KMS-11 (cell line): ENCODE measurements at regions not wholly inside any gene's neighbourhood (a gene's known extent, or its start where the extent isn't known, plus 50 kb on each side); places are given as distances from the start of the nearest gene placed in this dataset.

Experiments used
- H2AFZ ChIP-seq: fragments of 200-600 bp; sonication (generic); 2 replicates; pipeline ENCODE4 v1.6.1; 2016; ENCODE audit warnings: antibody characterized with exemption, mixed run types, low read depth
- H3K27ac ChIP-seq: fragments of 200-600 bp; sonication (generic); 2 replicates; pipeline ENCODE4 v1.6.1; 2016; ENCODE audit warnings: mild to moderate bottlenecking, mixed run types
- H3K27me3 ChIP-seq: fragments of 200-600 bp; sonication (generic); 2 replicates; pipeline ENCODE4 v1.6.1; 2017; ENCODE audit warnings: mild to moderate bottlenecking, low read depth, mixed run types, moderate library complexity; ENCODE audit not compliant: insufficient read depth
- H3K36me3 ChIP-seq: fragments of 200-600 bp; sonication (generic); 2 replicates; pipeline ENCODE4 v1.6.1; 2017; ENCODE audit warnings: mild to moderate bottlenecking, mixed run types; ENCODE audit not compliant: insufficient read depth
- H3K4me1 ChIP-seq: fragments of 200-600 bp; sonication (generic); 2 replicates; pipeline ENCODE4 v1.6.1; 2016; ENCODE audit warnings: mild to moderate bottlenecking, low read depth, mixed run types; ENCODE audit not compliant: poor library complexity, severe bottlenecking
- H3K4me2 ChIP-seq: fragments of 200-600 bp; sonication (generic); 2 replicates; pipeline ENCODE4 v1.7.0; 2016; ENCODE audit warnings: mild to moderate bottlenecking, mixed run types
- H3K4me3 ChIP-seq: fragments of 200-600 bp; sonication (generic); IDR thresholded peaks from 2 replicates; pipeline ENCODE4 v1.6.1; 2017; ENCODE audit warnings: low read depth, low read length, mixed read lengths; ENCODE audit not compliant: insufficient read depth
- H3K79me2 ChIP-seq: fragments of 200-600 bp; sonication (generic); 2 replicates; pipeline ENCODE4 v1.6.1; 2016; ENCODE audit warnings: low read depth, mixed run types; ENCODE audit not compliant: insufficient read depth
- H3K9ac ChIP-seq: fragments of 200-600 bp; sonication (generic); 2 replicates; pipeline ENCODE4 v1.6.1; 2016; ENCODE audit warnings: mild to moderate bottlenecking, mixed run types
- H4K20me1 ChIP-seq: fragments of 200-600 bp; sonication (generic); 2 replicates; pipeline ENCODE4 v1.6.1; 2016; ENCODE audit warnings: mild to moderate bottlenecking, mixed run types; ENCODE audit not compliant: insufficient read depth
- TF ChIP-seq, protein P1 (sequence below): fragments of 200-600 bp; sonication (generic); conservative IDR thresholded peaks from 2 replicates; pipeline ENCODE4 v1.6.1; 2017; ENCODE audit warnings: low read depth, mild to moderate bottlenecking, antibody characterized with exemption, low read length, moderate library complexity, mixed read lengths

DNA sequence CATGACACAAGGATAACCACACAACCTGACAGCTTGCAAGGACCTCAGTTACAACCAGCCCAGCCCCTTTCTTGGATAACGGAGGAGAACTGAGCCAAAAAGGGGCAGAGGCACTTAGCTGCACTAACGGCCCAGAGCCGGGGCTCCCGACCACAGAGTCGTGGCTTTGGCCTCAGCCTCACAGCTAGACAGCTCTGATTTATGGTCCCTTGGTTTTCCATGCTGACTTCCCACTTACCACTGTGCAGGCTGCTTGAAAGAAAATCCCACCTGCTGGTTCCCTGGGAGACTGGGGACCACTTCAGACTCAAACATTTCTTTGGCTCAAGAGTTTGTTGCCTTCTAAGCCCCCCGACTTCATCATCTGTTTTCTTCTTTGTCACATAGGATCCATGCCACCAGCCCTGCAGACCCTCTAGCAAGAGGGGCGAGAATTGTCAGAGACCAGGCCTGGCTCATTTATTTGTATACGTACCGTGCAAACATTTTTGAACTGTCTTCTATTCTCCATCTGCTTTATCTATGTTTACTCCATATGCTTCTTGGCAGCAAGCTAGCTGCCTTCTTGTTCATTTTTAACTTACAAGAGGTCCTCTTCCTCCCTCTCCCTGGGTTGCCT, 352.6 kb upstream of the MYT1L start:
- Histone ChIP-seq H2AFZ (no peak overlapping the region), H3K4me1 (no peaks in the 10 kb centered on the region), H3K27ac (no peak overlapping the region), H3K4me3 (no peak overlapping the region), H4K20me1 (no peaks in the 10 kb centered on the region), H3K79me2 (no peaks in the 10 kb centered on the region), H3K36me3 (no peaks in the 10 kb centered on the region), H3K27me3 (no peaks in the 10 kb centered on the region), H3K4me2 (no peak overlapping the region), H3K9ac (no peak overlapping the region)
- TF ChIP-seq, protein P1, sequence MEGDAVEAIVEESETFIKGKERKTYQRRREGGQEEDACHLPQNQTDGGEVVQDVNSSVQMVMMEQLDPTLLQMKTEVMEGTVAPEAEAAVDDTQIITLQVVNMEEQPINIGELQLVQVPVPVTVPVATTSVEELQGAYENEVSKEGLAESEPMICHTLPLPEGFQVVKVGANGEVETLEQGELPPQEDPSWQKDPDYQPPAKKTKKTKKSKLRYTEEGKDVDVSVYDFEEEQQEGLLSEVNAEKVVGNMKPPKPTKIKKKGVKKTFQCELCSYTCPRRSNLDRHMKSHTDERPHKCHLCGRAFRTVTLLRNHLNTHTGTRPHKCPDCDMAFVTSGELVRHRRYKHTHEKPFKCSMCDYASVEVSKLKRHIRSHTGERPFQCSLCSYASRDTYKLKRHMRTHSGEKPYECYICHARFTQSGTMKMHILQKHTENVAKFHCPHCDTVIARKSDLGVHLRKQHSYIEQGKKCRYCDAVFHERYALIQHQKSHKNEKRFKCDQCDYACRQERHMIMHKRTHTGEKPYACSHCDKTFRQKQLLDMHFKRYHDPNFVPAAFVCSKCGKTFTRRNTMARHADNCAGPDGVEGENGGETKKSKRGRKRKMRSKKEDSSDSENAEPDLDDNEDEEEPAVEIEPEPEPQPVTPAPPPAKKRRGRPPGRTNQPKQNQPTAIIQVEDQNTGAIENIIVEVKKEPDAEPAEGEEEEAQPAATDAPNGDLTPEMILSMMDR = no peak

DNA sequence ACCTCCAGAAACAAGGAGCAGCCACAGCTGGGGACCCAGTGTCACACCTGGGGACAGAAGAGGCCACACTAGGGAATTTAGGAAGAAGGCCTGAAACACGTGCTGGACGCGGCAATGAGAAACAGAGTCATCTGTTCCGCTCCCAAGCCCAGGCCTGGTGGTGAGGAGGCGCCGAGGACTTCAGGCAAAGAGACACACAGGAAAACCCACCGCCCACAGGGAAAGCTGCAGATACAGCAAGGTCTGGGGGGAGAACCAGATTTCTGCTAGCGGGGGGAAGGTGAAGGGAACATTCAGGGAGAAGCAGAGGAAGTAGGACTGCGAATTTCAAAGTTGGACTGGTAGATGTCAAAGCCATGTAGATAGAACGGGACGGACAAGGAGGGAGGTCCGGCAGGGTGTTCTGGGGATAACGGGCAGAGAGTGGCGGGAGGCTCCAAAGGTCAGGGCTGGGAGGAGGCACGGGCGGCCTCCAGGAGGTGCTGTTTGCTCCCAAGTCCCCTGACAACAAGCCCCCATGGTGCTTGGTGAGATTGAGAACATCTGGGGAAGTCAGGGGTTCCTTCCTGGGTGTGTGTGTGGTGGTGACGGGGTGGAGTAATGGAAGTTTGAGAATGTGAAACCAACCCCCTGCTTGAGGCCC, 351.7 kb upstream of the MYT1L start:
- Histone ChIP-seq H4K20me1 (no peaks in the 10 kb centered on the region), H3K36me3 (no peaks in the 10 kb centered on the region), H3K4me3 (no peak overlapping the region), H2AFZ (no peak overlapping the region), H3K79me2 (no peaks in the 10 kb centered on the region), H3K27ac (no peak overlapping the region), H3K27me3 (no peaks in the 10 kb centered on the region), H3K9ac (no peak overlapping the region), H3K4me1 (no peaks in the 10 kb centered on the region), H3K4me2 (no peak overlapping the region)
- TF ChIP-seq, protein P1 = no peak

DNA sequence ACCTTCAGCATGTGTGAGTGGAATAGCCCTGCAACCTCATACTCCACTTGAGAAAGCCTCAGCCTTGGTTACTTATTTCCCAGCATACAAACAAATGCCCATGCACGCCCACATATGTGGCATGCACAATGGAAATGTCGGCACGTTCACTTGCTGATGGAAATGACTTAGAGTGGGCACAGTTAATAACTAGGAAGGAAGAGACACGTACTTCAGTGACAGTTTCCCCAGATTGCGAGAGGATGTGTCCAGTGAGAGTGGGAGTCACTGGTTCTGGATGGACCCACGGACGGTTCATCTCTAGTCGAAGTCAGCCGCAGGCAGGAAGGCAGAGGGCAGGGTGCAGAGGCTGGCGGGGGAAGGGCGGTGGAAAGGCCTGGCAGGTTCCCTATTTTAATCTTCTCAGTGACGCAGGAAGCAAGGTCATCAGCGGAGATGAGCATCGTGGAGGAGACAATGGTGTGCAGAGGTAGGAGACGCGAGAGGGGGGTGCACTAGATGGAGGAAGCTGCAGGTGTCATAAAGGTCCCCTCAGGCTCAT, 350.7 kb upstream of the MYT1L start:
- H3K9ac ChIP-seq = no peak overlapping the region
- H4K20me1 ChIP-seq = no peaks in the 10 kb centered on the region
- H3K4me2 ChIP-seq = no peak overlapping the region
- H3K27me3 ChIP-seq = no peaks in the 10 kb centered on the region
- H3K4me1 ChIP-seq = no peaks in the 10 kb centered on the region
- no peaks in the 10 kb centered on the region for H3K79me2 ChIP-seq
- no peaks in the 10 kb centered on the region for H3K36me3 ChIP-seq
- H3K4me3 ChIP-seq = no peak overlapping the region
- H2AFZ ChIP-seq = no peak overlapping the region
- TF ChIP-seq, protein P1 = no peak
- H3K27ac ChIP-seq = no peak overlapping the region

DNA sequence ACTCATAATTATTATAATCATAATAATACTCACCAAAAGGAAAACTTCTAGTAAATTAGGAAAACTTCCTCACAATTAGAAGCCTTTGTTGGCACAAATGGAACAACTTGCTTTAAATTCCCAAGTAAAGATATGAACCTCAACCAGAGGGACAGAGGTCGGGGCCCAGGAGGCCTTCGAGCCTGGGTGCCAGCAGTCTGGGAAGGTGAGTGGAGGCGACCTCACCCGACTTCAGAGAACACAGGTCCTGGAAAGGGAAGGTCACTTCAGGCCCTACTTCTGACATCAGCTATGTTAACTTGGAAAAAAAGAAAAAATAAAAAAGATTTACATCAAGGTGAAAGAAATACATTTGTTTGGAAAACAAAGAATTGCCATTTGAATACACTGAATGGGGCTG, 350.0 kb upstream of the MYT1L start:
- Histone ChIP-seq H2AFZ (no peak overlapping the region), H4K20me1 (no peaks in the 10 kb centered on the region), H3K4me1 (no peaks in the 10 kb centered on the region), H3K27ac (no peak overlapping the region), H3K4me3 (no peak overlapping the region), H3K79me2 (no peaks in the 10 kb centered on the region), H3K4me2 (no peak overlapping the region), H3K36me3 (no peaks in the 10 kb centered on the region), H3K9ac (no peak overlapping the region), H3K27me3 (no peaks in the 10 kb centered on the region)
- TF ChIP-seq, protein P1 = no peak
